ENCODE measurements at regions not wholly inside any gene's neighbourhood (a gene's known extent, or its start where the extent isn't known, plus 50 kb on each side); places are given as distances from the start of the nearest gene placed in this dataset.

GRCh38 chr12:77569876-77570275 lies 260.8 kb upstream of the NAV3 start:
- H3K4me3 ChIP-seq (ENCODE audit: low read depth, low read length), result no peak overlapping the region
- no peak for DNase-seq (ENCODE audit: low read depth, low spot score)
- TF ChIP-seq CTCF (IDR thresholded peaks at IDR 0.05; ENCODE audit: low read depth, low read length), result no peak
- in situ Hi-C loops (cut with HindIII; ENCODE audit: low sequenced_read_pairs), result no loop called here

- no peak for DNase-seq (ENCODE audit: low read depth, low spot score)
- TF ChIP-seq CTCF (IDR thresholded peaks at IDR 0.05; ENCODE audit: low read depth, low read length), result no peak
- no peak overlapping the region for H3K4me3 ChIP-seq (ENCODE audit: low read depth, low read length)
- in situ Hi-C loops (cut with HindIII; ENCODE audit: low sequenced_read_pairs), result no loop called here
Measured at GRCh38 chr12:77560714-77561113, 270.0 kb upstream of the NAV3 start.

- TF ChIP-seq CTCF (IDR thresholded peaks at IDR 0.05; ENCODE audit: low read depth, low read length), result no peak
- DNase-seq (ENCODE audit: low read depth, low spot score), result no peak
- H3K4me3 ChIP-seq (ENCODE audit: low read depth, low read length), result no peak overlapping the region
- in situ Hi-C loops (cut with HindIII; ENCODE audit: low sequenced_read_pairs), result no loop called here
Measured at GRCh38 chr12:77559400-77560074, 271.2 kb upstream of the NAV3 start.

GRCh38 chr12:77555074-77555473 lies 275.6 kb upstream of the NAV3 start:
- TF ChIP-seq CTCF (IDR thresholded peaks at IDR 0.05; ENCODE audit: low read depth, low read length), result no peak

GRCh38 chr12:77553976-77554619 lies 276.6 kb upstream of the NAV3 start:
- in situ Hi-C loops (cut with HindIII; ENCODE audit: low sequenced_read_pairs), result no loop called here

More at GRCh38 chr12:77555074-77555473, 275.6 kb upstream of the NAV3 start:
- no peak for DNase-seq (ENCODE audit: low read depth, low spot score)
- in situ Hi-C loops (cut with HindIII; ENCODE audit: low sequenced_read_pairs), result no loop called here
- no peak overlapping the region for H3K4me3 ChIP-seq (ENCODE audit: low read depth, low read length)

More at GRCh38 chr12:77553976-77554619, 276.6 kb upstream of the NAV3 start:
- no peak for DNase-seq (ENCODE audit: low read depth, low spot score)
- no peak overlapping the region for H3K4me3 ChIP-seq (ENCODE audit: low read depth, low read length)
- no peak for TF ChIP-seq CTCF (IDR thresholded peaks at IDR 0.05; ENCODE audit: low read depth, low read length)

Data from astrocyte of the spinal cord (primary cell).